Right renal pelvis (tissue), 4 donors: ENCODE measurements at regions not wholly inside any gene's neighbourhood (a gene's known extent, or its start where the extent isn't known, plus 50 kb on each side); places are given as distances from the start of the nearest gene placed in this dataset.
"Not testable (repeated sequence)": the region's sequence is repeated elsewhere in the genome, so short reads cannot be mapped to it uniquely, and the experiment has no call there.

Experiments used
- DNase-seq, 4 donors: peaks; one replicate each; pipeline ENCODE4 v3.0.0-alpha.2; 2013; ENCODE audit warnings: low read depth in 4 of 4, low spot score in 3 of 4, missing footprints in 1 of 4

GRCh38 chr13:84191139-84191538 lies 308.9 kb upstream of the SLITRK1 start:
- DNase-seq = no peak

- DNase-seq = no peak
Measured at GRCh38 chr13:84187626-84188025, 305.4 kb upstream of the SLITRK1 start.

GRCh38 chr13:84139561-84140158 lies 257.4 kb upstream of the SLITRK1 start:
- no peak for DNase-seq

- DNase-seq = no peak
Measured at GRCh38 chr13:84137292-84137691, 255.0 kb upstream of the SLITRK1 start.

GRCh38 chr13:84136582-84136981 lies 254.3 kb upstream of the SLITRK1 start:
- DNase-seq = no peak

GRCh38 chr13:84132491-84132890 lies 250.2 kb upstream of the SLITRK1 start:
- DNase-seq = no peak

- DNase-seq = no peak
Measured at GRCh38 chr13:84131249-84131648, 249.0 kb upstream of the SLITRK1 start.

- no peak for DNase-seq
Measured at GRCh38 chr13:84130495-84131114, 248.3 kb upstream of the SLITRK1 start.

- DNase-seq = no peak
Measured at GRCh38 chr13:84129966-84130365, 247.7 kb upstream of the SLITRK1 start.

GRCh38 chr13:84127597-84128128 lies 245.4 kb upstream of the SLITRK1 start:
- no peak for DNase-seq

GRCh38 chr13:84126671-84127171 lies 244.4 kb upstream of the SLITRK1 start:
- DNase-seq = no peak

- DNase-seq = no peak
Measured at GRCh38 chr13:84121456-84121855, 239.2 kb upstream of the SLITRK1 start.

- DNase-seq = no peak
Measured at GRCh38 chr13:84118839-84119409, 236.7 kb upstream of the SLITRK1 start.

- DNase-seq = no peak
Measured at GRCh38 chr13:84098273-84098672, 216.0 kb upstream of the SLITRK1 start.

- no peak for DNase-seq
Measured at GRCh38 chr13:84097148-84097547, 214.9 kb upstream of the SLITRK1 start.

- DNase-seq = no peak
Measured at GRCh38 chr13:84096216-84096615, 213.9 kb upstream of the SLITRK1 start.

GRCh38 chr13:84088996-84089395 lies 206.7 kb upstream of the SLITRK1 start:
- no peak for DNase-seq

- no peak for DNase-seq
Measured at GRCh38 chr13:84086847-84087162, 204.5 kb upstream of the SLITRK1 start.

- not testable (repeated sequence) for DNase-seq
Measured at GRCh38 chr13:84086098-84086846, 204.0 kb upstream of the SLITRK1 start.

- no peak for DNase-seq
Measured at GRCh38 chr13:84082462-84082861, 200.2 kb upstream of the SLITRK1 start.
